B cell (primary cell): ENCODE measurements at regions not wholly inside any gene's neighbourhood (a gene's known extent, or its start where the extent isn't known, plus 50 kb on each side); places are given as distances from the start of the nearest gene placed in this dataset.

Experiments used
- ATAC-seq: fragments of 200-7000 bp; cut with Tn5 transposase; one replicate; pipeline ENCODE4 v1.10.0; 2021; ENCODE audit warnings: low read depth, mild to moderate bottlenecking, moderate number of reproducible peaks, moderate library complexity
- CTCF ChIA-PET: fragments of 350-600 bp; sonication (Branson Sonifier 250); formaldehyde crosslinking; loops from one replicate; lab custom pipeline; 2021; ENCODE audit warnings: antibody characterized with exemption, inconsistent platforms; lab: Charles Lee
- POLR2A ChIA-PET: fragments of 350-600 bp; sonication (Branson Sonifier 250); formaldehyde crosslinking; loops from one replicate; lab custom pipeline; 2021; ENCODE audit warnings: antibody characterized with exemption; lab: Charles Lee
- DNase-seq: peaks from one replicate; pipeline ENCODE4 v3.0.0; 2013
- H2AFZ ChIP-seq: 2 replicates; pipeline ENCODE4 v1.6.1; 2012; ENCODE audit warnings: mild to moderate bottlenecking, low read depth, low read length; ENCODE audit not compliant: insufficient read depth, poor library complexity, severe bottlenecking
- H3K27ac ChIP-seq, 2 donors: 1 replicate in 1 of 2; 2 replicates in 1 of 2; pipeline ENCODE4 v1.5.1; 2012 to 2013; ENCODE audit warnings: low read length in 2 of 2, mild to moderate bottlenecking in 2 of 2, moderate library complexity in 1 of 2
- H3K27me3 ChIP-seq, 4 experiments: fragments of 200-600 bp in 1 of 4; sonication (generic) in 1 of 4; replicated peaks in 1 of 4; 1 replicate in 2 of 4; 2 replicates in 2 of 4; pipeline versions ENCODE4 v1.6.1 to v1.7.0; 2013 to 2016; ENCODE audit warnings: low read length in 3 of 4, mild to moderate bottlenecking in 2 of 4, mixed read lengths in 1 of 4, moderate library complexity in 1 of 4; ENCODE audit not compliant: insufficient read depth in 4 of 4, control insufficient read depth in 3 of 4; ENCODE audit errors: control extremely low read depth in 1 of 4
- H3K36me3 ChIP-seq, 2 experiments: replicated peaks in 1 of 2; 1 replicate in 1 of 2; 2 replicates in 1 of 2; pipeline versions ENCODE4 v1.6.1 to v1.7.1; 2013; ENCODE audit warnings: low read length in 1 of 2; ENCODE audit not compliant: insufficient read depth in 2 of 2, control insufficient read depth in 1 of 2; ENCODE audit errors: control extremely low read depth in 1 of 2, extremely low read depth in 1 of 2
- H3K4me1 ChIP-seq, 2 donors: fragments of 200-600 bp in 1 of 2; sonication (generic) in 1 of 2; 1 replicate in 1 of 2; 2 replicates in 1 of 2; pipeline versions ENCODE4 v1.5.1 to v1.6.1; 2013 to 2017; ENCODE audit warnings: low read length in 2 of 2; ENCODE audit not compliant: control insufficient read depth in 2 of 2, insufficient read depth in 2 of 2
- H3K4me2 ChIP-seq: replicated peaks from 2 replicates; pipeline ENCODE3; 2012; ENCODE audit warnings: mild to moderate bottlenecking, low read depth, low read length; ENCODE audit not compliant: poor library complexity, severe bottlenecking
- H3K4me3 ChIP-seq, 5 experiments: fragments of 200-600 bp in 1 of 5; sonication (generic) in 1 of 5; 1 replicate in 3 of 5; 2 replicates in 2 of 5; pipeline versions ENCODE4 v1.5.1 to v1.7.0; 2011 to 2016; ENCODE audit warnings: low read length in 4 of 5, mild to moderate bottlenecking in 4 of 5, low read depth in 2 of 5, control low read depth in 1 of 5, moderate library complexity in 1 of 5; ENCODE audit not compliant: insufficient read depth in 1 of 5; ENCODE audit errors: control extremely low read depth in 1 of 5, extremely low read depth in 1 of 5
- H3K79me2 ChIP-seq: fragments of 200-600 bp; sonication (generic); one replicate; pipeline ENCODE4 v1.6.0; 2016; ENCODE audit warnings: low read length; ENCODE audit not compliant: control insufficient read depth, insufficient read depth
- H3K9ac ChIP-seq: fragments of 200-600 bp; sonication (generic); 2 replicates; pipeline ENCODE4 v1.6.1; 2017; ENCODE audit warnings: mild to moderate bottlenecking, low read length, moderate library complexity
- H3K9me3 ChIP-seq, 3 donors: one replicate each; pipeline versions ENCODE4 v1.6.1 to v1.7.1; 2013; ENCODE audit warnings: low read length in 2 of 3; ENCODE audit not compliant: control insufficient read depth in 2 of 3, insufficient read depth in 1 of 3; ENCODE audit errors: control extremely low read depth in 1 of 3
- H4K20me1 ChIP-seq: 2 replicates; pipeline ENCODE4 v1.6.0; 2012; ENCODE audit warnings: mild to moderate bottlenecking, low read length; ENCODE audit not compliant: insufficient read depth, control insufficient read depth, poor library complexity, severe bottlenecking
- H3K27ac Mint-ChIP-seq: one replicate; pipeline ENCODE4 v1.8.0; 2021; ENCODE audit warnings: mixed read lengths
- H3K27me3 Mint-ChIP-seq: one replicate; pipeline ENCODE4 v1.8.0; 2021; ENCODE audit warnings: mixed read lengths
- H3K4me1 Mint-ChIP-seq: one replicate; pipeline ENCODE4 v1.8.0; 2021; ENCODE audit warnings: mixed read lengths
- H3K4me3 Mint-ChIP-seq: one replicate; pipeline ENCODE4 v1.8.0; 2021; ENCODE audit warnings: mixed read lengths
- H3K9me3 Mint-ChIP-seq: one replicate; pipeline ENCODE4 v1.8.0; 2022; ENCODE audit warnings: mixed read lengths; ENCODE audit not compliant: insufficient read depth
- CTCF ChIP-seq: fragments of 200-600 bp; IDR thresholded peaks from one replicate; pipeline ENCODE4 v1.8.0; 2022; ENCODE audit warnings: antibody characterized with exemption, mild to moderate bottlenecking
- EZH2 ChIP-seq: IDR thresholded peaks from 2 replicates; pipeline ENCODE4 v1.6.1; 2012; ENCODE audit warnings: borderline replicate concordance, low read depth, mild to moderate bottlenecking, moderate library complexity, low read length; ENCODE audit not compliant: insufficient read depth, poor library complexity, severe bottlenecking
- WGBS: methylation state at CpG from one replicate; pipeline ENCODE4 v1.1.5; 2013; ENCODE audit warnings: missing lambda C conversion rate; ENCODE audit not compliant: insufficient coverage; 5-methylcytosine and 5-hydroxymethylcytosine counted together
- intact Hi-C: fragments of 100-400 bp; cut with micrococcal nuclease; formaldehyde crosslinking; loops from one replicate; pipeline ENCODE4 v1.10.0; 2022

- Histone ChIP-seq H3K27me3 (peaks cover 0 to 2% (median 0%) of the 10 kb centered on the region in 4 experiments), H3K4me3 (no peak overlapping the region), H3K4me2 (no peak overlapping the region), H3K4me1 (peaks cover 33% of the 10 kb centered on the region in 2 donors), H3K36me3 (no peaks in the 10 kb centered on the region), H2AFZ (no peak overlapping the region), H3K9me3 (peaks cover 0 to 15% (median 0%) of the 10 kb centered on the region in 3 donors), H3K27ac (no peak overlapping the region), H3K79me2 (no peaks in the 10 kb centered on the region), H4K20me1 (no peaks in the 10 kb centered on the region), H3K9ac (no peak overlapping the region)
- ChIA-PET POLR2A (no interaction called here), CTCF (no interaction called here)
- H3K27ac Mint-ChIP-seq = no peak overlapping the region
- TF ChIP-seq EZH2 (no peak), CTCF (no peak)
- H3K27me3 Mint-ChIP-seq = peaks cover 3% of the 10 kb centered on the region
- no peak overlapping the region for H3K4me3 Mint-ChIP-seq
- ATAC-seq = no peak
- no peaks in the 10 kb centered on the region for H3K9me3 Mint-ChIP-seq
- intact Hi-C loops = no loop called here
- no peak for DNase-seq
- H3K4me1 Mint-ChIP-seq = peaks cover 36% of the 10 kb centered on the region
- no CpG with 5 or more reads among the region's 2 CpGs for WGBS
These were observed 469.5 kb upstream of the PROK2 start for GRCh38 chr3:72254483-72254882.

- Histone ChIP-seq H3K27ac (no peak overlapping the region), H3K27me3 (peaks cover 0 to 2% (median 0%) of the 10 kb centered on the region in 4 experiments), H3K36me3 (no peaks in the 10 kb centered on the region), H3K9me3 (peaks cover 0 to 8% (median 0%) of the 10 kb centered on the region in 3 donors), H2AFZ (no peak overlapping the region), H4K20me1 (no peaks in the 10 kb centered on the region), H3K9ac (no peak overlapping the region), H3K4me2 (no peak overlapping the region), H3K79me2 (no peaks in the 10 kb centered on the region), H3K4me1 (peaks cover 3 to 11% of the 10 kb centered on the region in 2 donors), H3K4me3 (no peak overlapping the region)
- CTCF ChIA-PET = no interaction called here
- TF ChIP-seq CTCF (no peak), EZH2 (no peak)
- Mint-ChIP-seq H3K4me1 (peaks cover 7% of the 10 kb centered on the region), H3K27ac (no peak overlapping the region), H3K27me3 (peaks cover 7% of the 10 kb centered on the region), H3K4me3 (no peak overlapping the region), H3K9me3 (no peaks in the 10 kb centered on the region)
- intact Hi-C loops = no loop called here
- DNase-seq = no peak
- 100% methylated on average over 1 of the region's 2 CpGs for WGBS
- no peak for ATAC-seq
- POLR2A ChIA-PET = no interaction called here
These were observed 465.8 kb upstream of the PROK2 start for GRCh38 chr3:72250725-72251124.
